HL-60 (cell line): ENCODE measurements at regions not wholly inside any gene's neighbourhood (a gene's known extent, or its start where the extent isn't known, plus 50 kb on each side); places are given as distances from the start of the nearest gene placed in this dataset.
"Not testable (repeated sequence)": the region's sequence is repeated elsewhere in the genome, so short reads cannot be mapped to it uniquely, and the experiment has no call there.

Experiments used
- CTCF ChIP-seq: IDR thresholded peaks from one replicate; pipeline ENCODE4 v1.5.1; 2011; ENCODE audit warnings: low read length, control low read depth, inconsistent platforms; ENCODE audit not compliant: insufficient read depth
- POLR2AphosphoS5 ChIP-seq: IDR thresholded peaks from 2 replicates; pipeline ENCODE4 v1.6.1; 2012; ENCODE audit warnings: low read depth

GRCh38 chr7:113496586-113496985 lies 378.2 kb upstream of the SMIM30 start:
- TF ChIP-seq CTCF, POLR2AphosphoS5: not testable (repeated sequence)
